NCI-H128 (cell line): ENCODE measurements at regions not wholly inside any gene's neighbourhood (a gene's known extent, or its start where the extent isn't known, plus 50 kb on each side); places are given as distances from the start of the nearest gene placed in this dataset.

Source experiments
- DNase-seq: peaks from one replicate; lab custom pipeline; 2025; ENCODE audit not compliant: unreplicated experiment; lab: John Stamatoyannopoulos, UW

DNA sequence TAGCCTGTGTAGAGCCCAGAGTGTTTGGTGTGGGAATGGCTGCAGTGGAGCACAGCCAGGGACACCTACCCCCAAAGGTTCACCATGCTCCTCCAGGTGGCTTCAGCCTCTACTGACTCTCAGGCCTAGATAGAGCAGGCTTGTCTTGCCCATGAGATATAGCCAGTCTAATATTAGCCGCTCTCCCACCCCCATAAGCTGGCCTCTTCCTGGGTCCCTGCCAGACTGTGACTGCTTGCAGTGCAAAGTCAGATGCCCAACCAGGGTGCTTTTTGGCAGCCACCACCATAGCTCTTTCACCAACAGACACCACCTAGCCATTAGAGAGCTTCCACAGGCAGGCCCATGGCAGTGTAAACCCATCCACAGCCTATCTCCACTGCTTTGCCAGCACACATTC lies 405.3 kb downstream of the MBD2 start:
- no peak for DNase-seq

DNA sequence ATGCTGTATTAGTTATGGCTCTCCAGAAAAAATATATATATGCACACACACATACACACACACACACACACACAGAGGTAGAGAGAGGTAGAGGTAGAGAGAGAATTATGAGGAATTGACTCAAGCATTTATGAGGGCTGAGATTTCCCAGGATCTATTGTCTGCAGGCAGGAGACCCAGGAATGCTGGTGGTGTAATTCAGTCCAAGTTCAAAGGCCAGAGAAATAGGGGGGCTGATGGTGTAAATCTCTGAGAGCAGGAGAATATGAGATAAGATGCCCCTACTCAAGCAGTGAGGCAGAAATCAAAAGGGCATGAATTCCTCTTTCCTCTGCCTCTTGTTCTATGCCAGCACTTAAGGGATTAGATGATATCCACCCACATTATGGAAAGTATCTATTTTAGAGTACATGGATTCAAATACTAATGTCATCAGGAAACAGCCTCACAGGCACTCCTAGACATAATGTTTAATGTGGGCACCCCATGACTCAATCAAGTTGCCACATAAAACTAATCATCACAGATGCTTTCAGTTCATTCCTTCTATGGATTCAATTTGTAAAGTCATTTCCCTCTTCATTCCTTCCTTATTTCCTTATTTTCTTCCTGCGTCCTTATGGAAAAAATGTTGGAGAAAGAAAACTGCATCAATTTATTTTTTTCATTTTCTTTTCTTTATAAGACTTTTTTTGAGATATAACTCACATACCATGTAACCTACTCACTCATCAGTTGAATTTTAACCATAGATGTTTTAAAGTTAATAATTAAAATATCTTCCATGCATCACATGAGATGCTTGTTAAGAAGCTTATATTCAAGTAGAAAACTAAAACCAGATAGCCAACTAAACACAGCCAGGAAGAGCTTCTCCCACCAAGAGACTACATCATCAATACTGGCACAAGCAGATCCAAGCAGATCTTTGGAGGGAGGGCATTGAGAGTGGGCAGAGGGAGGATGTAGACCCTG lies 406.2 kb downstream of the MBD2 start:
- no peak for DNase-seq

DNA sequence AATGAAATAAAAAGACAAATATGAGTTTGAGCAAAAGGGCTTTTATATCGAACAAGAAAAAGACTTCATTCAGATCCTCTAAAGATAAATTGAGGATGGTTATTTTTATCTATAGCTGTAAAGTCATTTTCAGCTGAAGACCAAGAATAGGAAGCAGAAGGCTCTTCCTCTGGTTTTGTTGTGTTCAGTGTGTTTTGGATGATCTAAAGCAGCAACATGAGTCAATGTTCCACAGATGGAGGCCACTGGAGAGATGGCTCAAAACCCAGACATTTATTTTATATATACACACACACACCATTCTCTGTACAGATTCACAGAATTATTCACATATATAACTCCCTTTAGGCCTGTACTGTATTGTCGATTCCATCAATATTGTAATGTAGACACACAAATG lies 424.3 kb downstream of the MBD2 start:
- no peak for DNase-seq

DNA sequence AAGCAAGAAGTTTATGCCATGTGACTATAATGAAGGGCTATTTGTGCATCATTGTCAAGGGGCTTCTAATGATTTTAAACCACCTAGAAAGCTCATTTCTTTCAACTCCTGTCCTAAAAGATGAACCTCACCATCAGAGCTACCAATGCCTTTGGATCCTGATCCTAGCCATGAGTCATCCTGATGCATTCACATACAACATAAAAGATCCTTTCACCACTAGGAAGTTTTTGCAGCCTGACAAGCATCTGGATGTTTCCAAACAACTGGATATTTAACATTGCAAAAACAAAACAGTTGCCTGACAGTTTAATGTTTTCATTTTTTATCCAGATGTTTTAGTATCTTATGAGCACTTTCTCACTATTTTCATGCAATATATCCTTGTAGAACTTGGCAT lies 425.3 kb downstream of the MBD2 start:
- no peak for DNase-seq

DNA sequence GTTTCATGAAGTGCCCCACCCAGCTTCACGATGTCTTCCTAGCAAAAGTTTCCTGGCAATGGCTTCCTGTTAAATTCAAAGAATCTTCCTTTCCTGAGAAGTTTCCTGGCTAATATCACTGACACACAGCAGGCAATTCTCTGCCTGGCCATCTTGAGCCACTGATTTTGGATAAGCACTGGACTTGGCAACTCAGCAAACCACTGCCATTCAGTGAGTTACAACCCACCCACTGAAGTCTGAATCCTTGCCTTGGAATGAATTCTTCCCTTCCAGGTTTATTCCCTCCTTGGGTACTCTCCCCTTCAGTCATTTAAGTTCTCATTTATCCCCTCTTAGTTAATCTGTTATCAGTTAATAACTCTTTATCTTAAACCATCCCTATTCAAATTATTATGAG lies 426.0 kb downstream of the MBD2 start:
- DNase-seq: no peak

DNA sequence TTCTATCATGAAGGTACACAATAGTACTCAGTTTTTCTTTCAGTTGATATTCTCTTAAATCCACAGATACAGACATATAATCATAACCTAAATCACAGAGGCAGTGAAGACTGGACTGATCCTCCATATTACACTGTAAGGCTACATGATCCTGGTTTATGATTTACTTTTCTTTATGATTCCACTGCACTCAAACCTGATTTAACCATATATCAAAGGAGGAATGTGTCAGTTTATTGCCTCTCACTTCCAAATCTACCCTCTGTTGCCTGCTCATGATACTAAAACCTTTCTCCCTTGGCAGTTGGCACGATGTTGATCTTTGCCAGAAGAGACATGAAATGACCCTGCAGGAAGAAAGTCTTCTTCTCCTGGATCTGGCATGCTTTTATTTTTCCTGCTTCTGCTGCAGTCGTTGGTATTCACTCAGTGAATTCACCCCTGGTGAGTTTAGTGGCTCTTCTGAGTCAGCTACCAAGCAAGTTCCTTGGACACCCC lies 426.4 kb downstream of the MBD2 start:
- DNase-seq: no peak

DNA sequence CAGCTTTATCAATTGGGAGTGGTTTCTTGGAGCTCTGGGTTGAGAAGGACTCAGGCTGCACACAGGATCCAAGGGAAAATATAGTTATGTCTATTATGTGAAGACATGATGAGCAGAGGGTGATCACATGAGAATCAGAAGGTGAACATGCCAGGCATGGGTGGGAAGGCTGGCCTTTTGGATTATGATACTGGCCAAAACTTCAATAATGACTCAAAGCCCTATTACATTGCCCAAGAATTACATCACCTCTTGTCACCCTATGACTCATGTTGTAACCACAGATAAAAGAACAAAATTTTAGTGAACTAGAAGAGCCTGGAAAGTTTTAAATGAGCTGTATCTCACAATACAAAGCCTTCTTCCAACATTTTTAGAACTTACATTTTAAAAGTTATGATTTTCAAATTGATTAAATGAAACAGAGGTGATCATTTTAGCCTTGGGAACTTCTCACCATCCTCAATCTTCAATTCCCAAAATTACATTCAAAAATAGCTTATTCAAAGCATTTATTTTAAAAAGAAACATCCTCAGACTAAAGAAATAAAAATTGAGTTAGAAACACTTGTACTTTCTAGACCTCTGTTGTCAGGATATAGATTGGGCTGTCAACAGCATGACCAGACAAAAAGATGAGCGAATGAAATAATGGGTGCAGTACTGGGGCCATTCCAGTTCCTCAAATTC lies 428.3 kb downstream of the MBD2 start:
- DNase-seq: no peak

DNA sequence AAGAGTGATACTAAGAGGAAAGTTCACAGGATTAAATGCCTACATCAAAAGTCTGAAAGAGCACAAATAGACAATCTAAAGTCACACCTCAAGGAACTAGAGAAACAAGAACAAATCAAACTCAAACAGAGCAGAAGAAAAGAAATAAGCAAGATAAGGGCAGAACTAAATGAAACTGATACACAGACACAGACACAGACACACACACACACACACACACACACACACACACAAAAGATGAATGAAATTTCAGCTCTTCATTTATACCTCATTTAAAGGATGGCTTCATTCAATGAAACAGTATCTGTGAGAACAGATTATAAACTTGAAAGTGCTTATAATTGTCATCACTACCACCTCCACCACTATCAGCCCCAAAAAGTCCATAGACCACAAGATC lies 428.9 kb downstream of the MBD2 start:
- no peak for DNase-seq

DNA sequence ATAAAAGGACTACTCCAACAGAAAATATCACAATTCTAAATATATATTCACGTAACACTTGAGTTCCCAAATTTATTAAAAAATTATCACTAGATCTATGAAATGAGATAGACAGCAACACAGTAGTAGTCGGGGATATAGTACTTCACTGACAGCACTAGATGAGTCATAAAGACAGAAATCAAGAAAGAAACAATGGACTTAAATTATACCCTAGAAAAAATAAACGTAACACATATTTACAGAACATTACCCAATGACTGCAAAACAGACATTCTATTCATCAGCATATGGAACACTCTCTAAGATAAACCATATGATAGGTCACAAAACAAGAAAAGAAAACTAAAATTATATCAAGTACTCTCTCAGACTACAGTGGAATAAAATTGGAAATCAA lies 429.4 kb downstream of the MBD2 start:
- DNase-seq: no peak

DNA sequence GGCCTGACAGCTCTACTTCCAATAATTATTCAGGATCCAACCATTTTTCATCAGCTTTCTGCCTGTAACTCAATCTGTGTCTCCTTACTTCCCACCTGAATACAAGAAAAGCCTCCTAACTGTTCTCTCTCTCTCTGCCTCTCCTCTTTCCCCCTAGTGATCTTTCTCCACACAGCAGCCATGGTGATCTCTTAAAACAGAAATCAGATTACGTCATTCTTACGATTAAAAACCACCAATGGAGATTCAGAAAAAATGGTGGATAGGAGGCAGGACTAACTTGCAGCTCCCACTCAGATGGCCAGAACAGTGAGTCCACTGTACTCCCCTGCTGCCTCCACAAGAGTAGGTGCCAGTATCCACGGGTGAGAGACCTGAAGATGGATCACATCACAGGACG lies 431.7 kb downstream of the MBD2 start:
- no peak for DNase-seq

DNA sequence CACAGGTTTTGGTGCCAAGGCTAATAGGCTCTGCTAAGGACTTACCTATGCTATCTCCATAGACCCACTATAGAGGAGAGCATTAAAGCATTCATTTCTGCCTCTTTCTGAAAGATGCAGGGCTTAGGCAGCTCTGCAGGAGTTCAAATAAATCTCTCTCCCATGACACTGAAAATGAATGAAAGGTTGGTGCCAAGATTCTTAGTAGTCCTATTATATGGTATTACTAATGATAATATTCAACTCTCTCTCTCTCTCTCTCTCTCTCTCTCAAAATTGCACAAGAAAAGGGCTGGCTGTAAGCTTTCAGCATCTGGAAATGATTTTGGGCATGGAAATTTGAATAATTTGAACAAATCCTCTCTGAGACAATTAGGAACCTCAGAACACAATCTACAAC lies 433.7 kb downstream of the MBD2 start:
- no peak for DNase-seq

DNA sequence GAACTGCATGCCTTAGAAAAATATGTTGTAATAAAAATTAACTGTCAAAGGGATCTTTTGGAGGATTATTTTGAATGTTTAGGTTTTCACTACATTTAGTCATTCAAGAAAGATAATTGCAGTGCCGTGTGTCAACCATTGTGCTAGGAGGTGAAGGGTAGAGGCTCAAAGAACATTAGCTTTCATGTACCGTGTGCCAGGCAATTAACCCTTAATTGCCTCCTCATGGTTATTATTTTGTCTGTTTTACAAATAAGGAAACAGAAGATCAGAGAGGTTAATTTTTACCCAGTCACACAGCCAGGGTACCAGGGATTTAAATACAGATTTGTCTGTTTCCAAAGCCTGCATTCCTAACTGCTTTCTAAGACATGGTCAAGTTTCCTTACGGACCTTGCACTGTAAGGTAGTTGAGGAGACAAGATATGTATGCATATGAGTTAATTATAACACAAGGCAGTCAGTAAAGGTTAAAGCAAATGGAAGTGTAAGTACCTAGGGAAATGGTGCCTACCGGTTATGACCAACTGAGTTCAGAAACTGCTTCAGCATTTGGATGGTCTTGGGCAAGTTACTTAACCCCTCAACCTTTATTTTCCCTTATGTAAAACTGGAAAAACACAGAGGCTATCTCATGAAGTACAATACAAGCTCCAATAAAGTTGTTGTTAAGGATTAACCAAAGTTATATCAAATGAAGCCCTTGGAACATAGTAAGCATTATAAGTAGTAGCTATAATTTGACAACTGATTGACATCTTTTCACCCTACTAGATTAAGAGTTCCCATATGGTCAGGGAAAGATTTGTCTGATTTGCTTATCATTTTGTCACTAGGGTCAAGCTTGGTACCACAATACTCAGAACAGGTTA lies 434.9 kb downstream of the MBD2 start:
- no peak for DNase-seq

DNA sequence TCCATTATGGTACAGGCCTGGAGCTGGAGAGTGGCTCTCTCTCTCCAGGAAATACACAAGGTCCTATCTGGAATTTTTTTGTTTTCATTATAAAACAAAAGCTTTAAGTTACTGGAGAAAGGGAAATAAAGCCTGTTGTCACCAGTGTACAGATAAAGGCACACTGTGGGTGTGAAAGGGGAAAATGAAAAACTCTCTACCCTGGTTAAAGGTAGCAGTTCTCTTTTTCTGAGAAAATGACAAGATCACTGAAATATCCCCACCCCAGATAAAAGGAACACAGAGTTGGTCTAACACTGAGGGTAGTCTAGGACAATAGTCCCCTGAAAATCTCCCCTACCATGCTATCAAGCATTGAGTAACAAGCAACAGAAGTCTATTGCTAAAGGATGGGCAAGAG lies 438.7 kb downstream of the MBD2 start:
- no peak for DNase-seq

DNA sequence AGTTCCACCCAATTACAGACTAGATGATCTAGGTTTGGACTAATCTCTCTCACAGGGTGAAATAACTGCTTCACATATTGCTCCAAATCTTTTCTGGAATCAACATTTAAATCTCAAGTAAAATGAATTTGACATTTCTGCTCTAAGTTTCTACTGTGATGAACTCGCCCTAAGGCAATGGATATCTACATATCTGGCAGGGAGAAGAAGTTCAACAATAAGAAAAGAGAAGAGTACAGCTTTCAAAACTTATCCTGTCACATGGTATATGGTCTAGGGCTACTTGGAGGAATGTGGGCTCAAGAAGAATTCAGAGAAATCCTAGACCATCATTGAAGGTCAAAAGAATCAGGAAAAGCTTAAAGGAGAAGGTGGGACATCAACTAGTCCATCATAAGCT lies 440.2 kb downstream of the MBD2 start:
- no peak for DNase-seq

DNA sequence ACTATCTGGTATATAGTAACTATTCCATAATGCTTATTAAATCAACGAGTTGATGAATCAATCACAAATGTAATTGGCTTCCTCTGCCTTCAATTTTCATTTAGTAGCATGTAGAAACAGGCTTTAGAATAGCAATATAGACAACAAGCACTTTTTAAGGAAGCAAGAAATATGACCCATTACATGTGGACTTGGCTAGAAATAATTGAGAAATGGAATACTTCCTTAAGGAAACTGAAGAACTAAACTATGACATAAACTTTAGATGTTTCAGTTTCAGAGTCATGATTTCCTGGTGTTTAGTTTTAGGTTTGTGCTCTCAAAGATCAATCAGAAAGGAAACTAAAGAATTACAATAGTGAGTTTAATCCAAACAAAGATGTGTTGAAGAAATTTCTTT lies 443.8 kb downstream of the MBD2 start:
- DNase-seq: no peak

DNA sequence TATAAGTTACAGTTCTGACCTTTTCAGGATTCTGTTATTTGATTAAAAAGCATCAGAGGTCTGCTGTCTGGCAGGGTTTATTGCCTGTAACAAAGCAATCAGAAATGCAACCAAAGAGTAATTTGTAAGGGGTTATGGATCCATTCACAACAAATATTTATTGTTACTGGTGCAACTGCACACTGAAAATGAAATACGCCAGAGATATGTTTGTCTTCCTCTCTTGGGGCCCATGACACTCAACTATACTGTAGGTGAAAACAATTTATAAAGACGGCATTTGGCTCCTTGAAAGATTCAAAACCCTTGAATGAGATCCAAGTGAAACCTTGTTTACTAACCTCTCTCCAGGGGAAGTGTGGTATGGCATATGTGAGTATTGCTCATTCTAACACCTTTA lies 452.2 kb downstream of the MBD2 start:
- no peak for DNase-seq

DNA sequence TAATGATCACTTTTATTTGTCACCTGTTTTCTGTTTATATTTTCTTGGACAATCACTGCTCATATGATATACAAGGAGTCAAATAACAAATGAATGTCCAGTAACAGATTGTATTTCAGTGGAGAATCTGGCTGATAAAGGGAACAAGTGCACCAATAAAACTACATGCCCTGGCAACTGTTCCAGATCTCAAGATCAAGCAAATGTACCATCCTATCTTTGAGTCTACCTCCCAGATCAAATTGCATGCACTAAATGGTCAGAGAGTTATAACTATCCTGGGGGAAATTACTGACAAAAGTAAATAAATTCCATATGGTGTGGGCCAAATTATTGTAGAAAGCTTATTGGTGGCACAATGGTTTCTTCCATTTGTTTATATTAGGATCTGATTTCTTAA lies 452.8 kb downstream of the MBD2 start:
- DNase-seq: no peak

DNA sequence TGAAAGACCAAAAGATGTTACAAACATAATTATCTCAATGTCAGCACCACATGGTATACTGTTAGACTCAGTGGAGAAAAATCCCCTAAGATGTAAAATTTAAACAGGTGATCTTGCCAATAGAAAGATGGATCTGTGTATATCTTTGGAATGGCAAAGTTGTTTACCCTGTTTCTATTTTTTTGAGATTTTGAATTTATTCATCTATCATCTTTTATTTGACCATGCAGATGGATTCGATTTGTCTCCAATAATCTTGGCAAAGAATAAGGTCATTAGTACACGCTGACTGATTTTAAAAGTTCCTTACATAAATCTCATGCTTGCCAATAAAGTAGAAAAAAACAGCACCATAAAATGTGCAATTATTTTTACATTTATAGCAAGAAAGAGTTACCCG lies 459.3 kb downstream of the MBD2 start:
- no peak for DNase-seq

DNA sequence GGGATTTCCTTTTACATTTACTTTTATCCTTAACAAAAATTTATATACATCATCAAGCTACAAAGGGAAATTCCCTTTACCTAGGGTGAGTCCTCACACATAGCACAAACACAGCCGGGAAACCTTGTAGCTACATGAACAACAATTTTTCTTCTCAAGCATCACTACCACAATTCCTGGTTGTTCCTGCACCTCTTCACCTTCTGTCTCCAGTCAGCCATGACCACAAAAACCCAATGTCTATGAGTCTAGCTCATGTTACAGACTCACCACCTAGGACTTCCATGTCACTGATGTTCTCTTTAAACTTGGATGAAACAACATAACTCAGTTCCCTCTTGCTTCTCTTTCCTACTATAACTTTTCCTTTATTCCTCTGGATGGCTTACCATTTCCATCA lies 460.4 kb downstream of the MBD2 start:
- DNase-seq: no peak

DNA sequence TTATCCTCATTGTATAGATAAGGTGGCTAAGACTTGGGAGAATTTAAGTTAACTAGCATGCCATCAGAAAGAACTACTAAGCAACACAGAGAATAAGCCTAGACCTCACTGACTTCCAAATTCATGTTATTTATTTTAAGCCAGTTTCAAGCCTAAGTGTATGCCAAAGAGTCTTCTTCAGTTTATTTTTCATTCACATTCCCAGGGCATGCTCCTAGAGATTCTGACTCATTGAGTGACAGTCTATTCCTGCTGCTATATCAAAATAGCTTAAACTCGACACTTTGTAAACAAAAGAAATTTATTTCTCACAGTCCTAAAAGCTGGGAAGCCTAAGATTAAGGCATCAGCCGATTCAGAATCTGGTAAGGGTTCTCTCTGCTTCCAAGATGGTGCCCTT lies 467.1 kb downstream of the MBD2 start:
- DNase-seq: no peak

DNA sequence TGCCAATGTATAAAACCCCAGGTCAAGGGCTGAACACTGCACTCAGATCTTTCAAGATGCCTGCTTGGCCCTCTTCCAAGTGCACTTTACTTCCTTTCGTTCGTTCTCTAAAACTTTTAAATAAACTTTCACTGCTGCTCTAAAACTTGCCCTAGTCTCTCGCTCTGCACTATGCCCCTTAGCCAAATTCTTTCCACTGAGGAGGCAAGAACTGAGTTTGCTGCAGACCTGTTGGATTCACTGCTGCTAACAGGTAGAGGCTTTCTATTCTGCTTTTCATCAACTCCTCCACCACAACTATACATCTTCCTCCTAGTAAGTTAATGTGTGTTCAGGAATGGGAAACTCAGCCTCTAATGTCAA lies 467.9 kb downstream of the MBD2 start:
- no peak for DNase-seq
